ENCODE measurements at regions not wholly inside any gene's neighbourhood (a gene's known extent, or its start where the extent isn't known, plus 50 kb on each side); places are given as distances from the start of the nearest gene placed in this dataset.

DNA sequence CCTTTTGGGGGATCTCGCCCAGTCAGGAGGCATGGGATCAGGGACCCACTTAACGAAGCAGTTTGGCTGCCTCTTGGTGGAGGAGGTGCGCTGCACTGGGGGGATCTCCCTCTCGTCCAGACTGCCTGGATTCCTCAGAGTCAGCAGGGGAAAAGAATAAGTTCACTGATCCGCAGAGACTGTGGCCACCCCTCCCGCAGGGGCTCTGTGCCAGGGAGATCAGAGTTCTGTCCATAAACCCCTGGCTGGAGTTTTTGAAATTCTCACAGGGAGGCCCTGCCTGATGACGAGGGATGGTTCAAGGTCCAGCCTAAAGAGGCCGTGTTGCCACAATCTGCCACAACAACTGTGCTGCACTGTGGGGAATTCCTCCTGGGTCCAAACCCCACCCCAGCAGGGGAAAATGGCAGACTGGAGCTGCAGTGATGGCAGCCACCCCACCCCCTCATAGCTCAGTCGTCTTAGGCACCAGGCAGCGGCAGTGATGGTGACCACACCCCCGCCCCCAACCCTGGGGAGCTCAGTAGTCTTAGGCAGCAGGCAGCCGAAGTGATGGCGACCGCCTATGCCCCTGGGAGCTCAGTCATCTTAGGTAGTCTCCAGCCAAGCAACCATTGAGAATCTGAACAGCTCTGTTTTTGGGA lies 273.8 kb upstream of the USP25 start:
- no TSS peak for BruUV-seq (replicated peaks)
- intact Hi-C loops (cut with micrococcal nuclease; ENCODE audit: unreplicated experiment): no loop called here
- TF ChIP-seq, protein P1, sequence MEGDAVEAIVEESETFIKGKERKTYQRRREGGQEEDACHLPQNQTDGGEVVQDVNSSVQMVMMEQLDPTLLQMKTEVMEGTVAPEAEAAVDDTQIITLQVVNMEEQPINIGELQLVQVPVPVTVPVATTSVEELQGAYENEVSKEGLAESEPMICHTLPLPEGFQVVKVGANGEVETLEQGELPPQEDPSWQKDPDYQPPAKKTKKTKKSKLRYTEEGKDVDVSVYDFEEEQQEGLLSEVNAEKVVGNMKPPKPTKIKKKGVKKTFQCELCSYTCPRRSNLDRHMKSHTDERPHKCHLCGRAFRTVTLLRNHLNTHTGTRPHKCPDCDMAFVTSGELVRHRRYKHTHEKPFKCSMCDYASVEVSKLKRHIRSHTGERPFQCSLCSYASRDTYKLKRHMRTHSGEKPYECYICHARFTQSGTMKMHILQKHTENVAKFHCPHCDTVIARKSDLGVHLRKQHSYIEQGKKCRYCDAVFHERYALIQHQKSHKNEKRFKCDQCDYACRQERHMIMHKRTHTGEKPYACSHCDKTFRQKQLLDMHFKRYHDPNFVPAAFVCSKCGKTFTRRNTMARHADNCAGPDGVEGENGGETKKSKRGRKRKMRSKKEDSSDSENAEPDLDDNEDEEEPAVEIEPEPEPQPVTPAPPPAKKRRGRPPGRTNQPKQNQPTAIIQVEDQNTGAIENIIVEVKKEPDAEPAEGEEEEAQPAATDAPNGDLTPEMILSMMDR (IDR thresholded peaks at IDR 0.05; ENCODE audit: unreplicated experiment): no peak
- no peak for DNase-seq
- H3K4me1 Mint-ChIP-seq (ENCODE audit: low read depth, unreplicated experiment): no peaks in the 10 kb centered on the region
- no peak overlapping the region for H3K27ac Mint-ChIP-seq (ENCODE audit: unreplicated experiment)
- H3K27me3 Mint-ChIP-seq (ENCODE audit: unreplicated experiment): no peaks in the 10 kb centered on the region
- no peak overlapping the region for H3K4me3 Mint-ChIP-seq (ENCODE audit: low read depth, unreplicated experiment)
- CTCF ChIA-PET: no interaction called here
- peaks cover 3% of the 10 kb centered on the region for H3K9me3 Mint-ChIP-seq (ENCODE audit: low read depth, unreplicated experiment)
- H3K36me3 Mint-ChIP-seq (ENCODE audit: insufficient read depth, unreplicated experiment): no peaks in the 10 kb centered on the region

DNA sequence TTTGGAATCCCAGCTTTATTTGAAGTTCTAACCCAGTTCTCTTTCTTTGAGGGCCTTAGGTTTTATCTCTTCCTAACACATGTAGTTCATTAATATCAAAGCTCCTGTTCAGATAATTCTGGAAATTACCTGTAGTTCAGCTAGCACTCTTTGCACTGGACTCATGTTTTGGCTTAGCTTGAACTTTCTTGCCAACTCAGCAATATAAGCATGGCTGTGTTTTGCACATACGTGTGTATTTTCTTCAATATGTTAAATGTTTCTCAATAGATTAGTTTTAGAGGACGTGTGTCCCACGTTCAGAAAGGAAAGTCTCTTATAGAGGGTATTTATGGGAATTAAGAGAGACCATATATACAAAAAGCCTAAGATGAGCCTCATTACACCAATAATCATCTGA lies 271.8 kb upstream of the USP25 start:
- TF ChIP-seq, protein P1 (IDR thresholded peaks at IDR 0.05; ENCODE audit: unreplicated experiment): no peak
- no peak for DNase-seq
- no peaks in the 10 kb centered on the region for H3K4me1 Mint-ChIP-seq (ENCODE audit: low read depth, unreplicated experiment)
- no peaks in the 10 kb centered on the region for H3K27me3 Mint-ChIP-seq (ENCODE audit: unreplicated experiment)
- no peak overlapping the region for H3K27ac Mint-ChIP-seq (ENCODE audit: unreplicated experiment)
- no peaks in the 10 kb centered on the region for H3K36me3 Mint-ChIP-seq (ENCODE audit: insufficient read depth, unreplicated experiment)
- H3K4me3 Mint-ChIP-seq (ENCODE audit: low read depth, unreplicated experiment): no peak overlapping the region
- no peaks in the 10 kb centered on the region for H3K9me3 Mint-ChIP-seq (ENCODE audit: low read depth, unreplicated experiment)
- BruUV-seq (replicated peaks): no TSS peak
- intact Hi-C loops (cut with micrococcal nuclease; ENCODE audit: unreplicated experiment): no loop called here
- CTCF ChIA-PET: no interaction called here

DNA sequence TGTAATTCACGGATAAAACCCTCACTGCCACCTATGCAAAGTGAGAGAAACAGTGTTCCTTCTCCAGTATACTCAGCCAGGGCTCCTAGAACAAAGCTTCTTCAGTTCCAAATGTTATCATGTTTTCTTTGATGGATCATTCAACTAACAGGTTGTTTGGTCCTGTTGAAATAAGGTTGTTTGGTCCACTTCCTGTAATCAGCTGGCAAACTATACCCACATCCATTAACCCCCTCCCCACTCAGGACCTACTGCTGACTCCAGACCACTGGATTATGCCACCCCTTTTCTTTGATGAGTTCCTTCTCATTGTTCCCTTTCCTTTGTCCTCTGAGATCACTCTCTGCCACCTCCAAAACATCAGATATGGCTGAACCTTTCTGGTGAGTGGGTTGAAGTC lies 267.7 kb upstream of the USP25 start:
- intact Hi-C loops (cut with micrococcal nuclease; ENCODE audit: unreplicated experiment): no loop called here
- Mint-ChIP-seq H3K27me3 (ENCODE audit: unreplicated experiment) (no peaks in the 10 kb centered on the region), H3K27ac (ENCODE audit: unreplicated experiment) (no peak overlapping the region), H3K36me3 (ENCODE audit: insufficient read depth, unreplicated experiment) (no peaks in the 10 kb centered on the region), H3K9me3 (ENCODE audit: low read depth, unreplicated experiment) (peaks cover 2% of the 10 kb centered on the region), H3K4me1 (ENCODE audit: low read depth, unreplicated experiment) (no peaks in the 10 kb centered on the region), H3K4me3 (ENCODE audit: low read depth, unreplicated experiment) (no peak overlapping the region)
- TF ChIP-seq, protein P1 (IDR thresholded peaks at IDR 0.05; ENCODE audit: unreplicated experiment): no peak
- BruUV-seq (replicated peaks): no TSS peak
- no peak for DNase-seq
- CTCF ChIA-PET: no interaction called here

DNA sequence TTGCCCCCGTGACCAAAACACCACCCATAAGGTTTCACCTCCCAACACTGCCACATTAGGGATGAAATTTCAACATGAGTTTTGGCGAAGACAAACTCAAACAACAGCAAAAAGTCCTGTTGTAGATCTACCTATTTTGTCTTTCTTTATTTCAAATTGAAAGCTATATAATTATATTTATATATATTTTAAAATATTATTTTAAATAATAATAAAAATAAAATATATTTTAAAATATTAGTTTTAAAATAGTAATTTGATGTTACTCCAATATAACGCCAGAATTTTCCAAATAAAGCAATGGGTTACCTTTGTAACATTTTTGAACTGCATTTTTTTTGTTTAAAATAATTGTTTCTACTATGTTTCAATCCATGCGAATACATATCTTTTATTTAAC lies 263.5 kb upstream of the USP25 start:
- Mint-ChIP-seq H3K27ac (ENCODE audit: unreplicated experiment) (no peak overlapping the region), H3K27me3 (ENCODE audit: unreplicated experiment) (no peaks in the 10 kb centered on the region), H3K4me3 (ENCODE audit: low read depth, unreplicated experiment) (no peak overlapping the region), H3K9me3 (ENCODE audit: low read depth, unreplicated experiment) (peaks cover 2% of the 10 kb centered on the region), H3K36me3 (ENCODE audit: insufficient read depth, unreplicated experiment) (no peaks in the 10 kb centered on the region), H3K4me1 (ENCODE audit: low read depth, unreplicated experiment) (no peaks in the 10 kb centered on the region)
- BruUV-seq (replicated peaks): no TSS peak
- TF ChIP-seq, protein P1 (IDR thresholded peaks at IDR 0.05; ENCODE audit: unreplicated experiment): no peak
- intact Hi-C loops (cut with micrococcal nuclease; ENCODE audit: unreplicated experiment): no loop called here
- CTCF ChIA-PET: no interaction called here
- DNase-seq: no peak

Data from Calu3 (cell line).